ENCODE measurements at regions not wholly inside any gene's neighbourhood (a gene's known extent, or its start where the extent isn't known, plus 50 kb on each side); places are given as distances from the start of the nearest gene placed in this dataset.

- no peaks in the 10 kb centered on the region for H3K9me3 ChIP-seq
- ATAC-seq (replicated peaks in 1 of 4), result no peak
- no peak overlapping the region for H3K4me3 ChIP-seq (ENCODE audit: control insufficient read depth in 1 of 2, extremely low read depth in 1 of 2, low read length in 1 of 2)
- no peak overlapping the region for H3K27ac Mint-ChIP-seq
- CTCF ChIA-PET, result no interaction called here
- WGBS (ENCODE audit: insufficient coverage), result 94% methylated on average over 5 of the region's 6 CpGs
- no peak overlapping the region for H3K27ac ChIP-seq (ENCODE audit: low read length)
- H3K4me3 Mint-ChIP-seq, result no peak overlapping the region
- no peaks in the 10 kb centered on the region for H3K4me1 Mint-ChIP-seq
- H3K27me3 ChIP-seq (replicated peaks in 1 of 2; ENCODE audit: control insufficient read depth in 2 of 2, extremely low read depth in 1 of 2, insufficient read depth in 2 of 2, low read length in 1 of 2), result peaks cover 0 to 23% of the 10 kb centered on the region in 2 experiments
- DNase-seq, result no peak
- no peaks in the 10 kb centered on the region for H3K36me3 Mint-ChIP-seq
- H3K9me3 Mint-ChIP-seq, result no peaks in the 10 kb centered on the region
- POLR2A ChIA-PET, result no interaction called here
- H3K27me3 Mint-ChIP-seq, result peaks cover 18 to 25% of the 10 kb centered on the region in 2 donors
- H3K4me1 ChIP-seq (ENCODE audit: control insufficient read depth in 1 of 2, extremely low read depth in 1 of 2, insufficient read depth in 2 of 2, low read length in 2 of 2), result no peaks in the 10 kb centered on the region
- no peaks in the 10 kb centered on the region for H3K36me3 ChIP-seq (ENCODE audit: control insufficient read depth in 2 of 2, extremely low read depth in 1 of 2, insufficient read depth in 1 of 2, low read length in 1 of 2)
Observed at GRCh38 chr1:47637111-47637685, 199.4 kb downstream of the FOXD2 start.

- ChIA-PET CTCF (interaction anchor here in 1 of 2 donors (0.7 kb wide), 1 partner anchor 59 kb away, joined by 4 read pairs; no protein-coding TSS in a partner anchor), POLR2A (no interaction called here)
- no peak overlapping the region for H3K27ac ChIP-seq (ENCODE audit: low read length)
- Mint-ChIP-seq H3K4me1 (no peaks in the 10 kb centered on the region), H3K27ac (no peak overlapping the region), H3K27me3 (peaks cover 24 to 28% of the 10 kb centered on the region in 2 donors), H3K4me3 (no peak overlapping the region), H3K36me3 (no peaks in the 10 kb centered on the region), H3K9me3 (no peaks in the 10 kb centered on the region)
- no peaks in the 10 kb centered on the region for H3K36me3 ChIP-seq (ENCODE audit: control insufficient read depth in 2 of 2, extremely low read depth in 1 of 2, insufficient read depth in 1 of 2, low read length in 1 of 2)
- no peaks in the 10 kb centered on the region for H3K9me3 ChIP-seq
- 51% methylated on average over 9 of the region's 9 CpGs for WGBS (ENCODE audit: insufficient coverage)
- peaks cover 0 to 29% of the 10 kb centered on the region in 2 experiments for H3K27me3 ChIP-seq (replicated peaks in 1 of 2; ENCODE audit: control insufficient read depth in 2 of 2, extremely low read depth in 1 of 2, insufficient read depth in 2 of 2, low read length in 1 of 2)
- ATAC-seq (replicated peaks in 1 of 4) (no peak), DNase-seq (no peak)
- no peaks in the 10 kb centered on the region for H3K4me1 ChIP-seq (ENCODE audit: control insufficient read depth in 1 of 2, extremely low read depth in 1 of 2, insufficient read depth in 2 of 2, low read length in 2 of 2)
- no peak overlapping the region for H3K4me3 ChIP-seq (ENCODE audit: control insufficient read depth in 1 of 2, extremely low read depth in 1 of 2, low read length in 1 of 2)
Observed at GRCh38 chr1:47638240-47638639, 200.4 kb downstream of the FOXD2 start.

GRCh38 chr1:47638713-47639112 lies 200.9 kb downstream of the FOXD2 start:
- H3K27ac Mint-ChIP-seq, result no peak overlapping the region
- ChIA-PET CTCF (interaction anchor here in 1 of 2 donors (0.5 to 0.7 kb wide), 2 partner anchors 14 to 60 kb away, joined by 4 to 8 read pairs; no protein-coding TSS in a partner anchor), POLR2A (no interaction called here)
- 58% methylated on average over 5 of the region's 5 CpGs for WGBS (ENCODE audit: insufficient coverage)
- H3K36me3 Mint-ChIP-seq, result no peaks in the 10 kb centered on the region
- Histone ChIP-seq H3K9me3 (no peaks in the 10 kb centered on the region), H3K36me3 (ENCODE audit: control insufficient read depth in 2 of 2, extremely low read depth in 1 of 2, insufficient read depth in 1 of 2, low read length in 1 of 2) (no peaks in the 10 kb centered on the region), H3K27me3 (replicated peaks in 1 of 2; ENCODE audit: control insufficient read depth in 2 of 2, extremely low read depth in 1 of 2, insufficient read depth in 2 of 2, low read length in 1 of 2) (peaks cover 0 to 29% of the 10 kb centered on the region in 2 experiments), H3K4me3 (ENCODE audit: control insufficient read depth in 1 of 2, extremely low read depth in 1 of 2, low read length in 1 of 2) (no peak overlapping the region), H3K4me1 (ENCODE audit: control insufficient read depth in 1 of 2, extremely low read depth in 1 of 2, insufficient read depth in 2 of 2, low read length in 2 of 2) (no peaks in the 10 kb centered on the region), H3K27ac (ENCODE audit: low read length) (no peak overlapping the region)
- peaks cover 22 to 28% of the 10 kb centered on the region in 2 donors for H3K27me3 Mint-ChIP-seq
- no peaks in the 10 kb centered on the region for H3K9me3 Mint-ChIP-seq
- no peak for DNase-seq
- ATAC-seq (replicated peaks in 1 of 4), result no peak
- H3K4me1 Mint-ChIP-seq, result no peaks in the 10 kb centered on the region
- H3K4me3 Mint-ChIP-seq, result no peak overlapping the region

- Mint-ChIP-seq H3K27me3 (peaks cover 17 to 23% of the 10 kb centered on the region in 2 donors), H3K4me3 (no peak overlapping the region), H3K27ac (no peak overlapping the region), H3K36me3 (no peaks in the 10 kb centered on the region), H3K9me3 (no peaks in the 10 kb centered on the region), H3K4me1 (no peaks in the 10 kb centered on the region)
- no peaks in the 10 kb centered on the region for H3K9me3 ChIP-seq
- peaks cover 0 to 22% of the 10 kb centered on the region in 2 experiments for H3K27me3 ChIP-seq (replicated peaks in 1 of 2; ENCODE audit: control insufficient read depth in 2 of 2, extremely low read depth in 1 of 2, insufficient read depth in 2 of 2, low read length in 1 of 2)
- no peak overlapping the region for H3K4me3 ChIP-seq (ENCODE audit: control insufficient read depth in 1 of 2, extremely low read depth in 1 of 2, low read length in 1 of 2)
- H3K4me1 ChIP-seq (ENCODE audit: control insufficient read depth in 1 of 2, extremely low read depth in 1 of 2, insufficient read depth in 2 of 2, low read length in 2 of 2), result no peaks in the 10 kb centered on the region
- ChIA-PET CTCF (no interaction called here), POLR2A (no interaction called here)
- DNase-seq (no peak), ATAC-seq (replicated peaks in 1 of 4) (no peak)
- no peaks in the 10 kb centered on the region for H3K36me3 ChIP-seq (ENCODE audit: control insufficient read depth in 2 of 2, extremely low read depth in 1 of 2, insufficient read depth in 1 of 2, low read length in 1 of 2)
- no peak overlapping the region for H3K27ac ChIP-seq (ENCODE audit: low read length)
- 87% methylated on average over 12 of the region's 20 CpGs for WGBS (ENCODE audit: insufficient coverage)
Observed at GRCh38 chr1:47643306-47644211, 205.7 kb downstream of the FOXD2 start.

GRCh38 chr1:47644212-47644573 lies 206.3 kb downstream of the FOXD2 start:
- CTCF ChIA-PET, result no interaction called here
- H3K27ac ChIP-seq (ENCODE audit: low read length), result no peak overlapping the region
- Mint-ChIP-seq H3K4me1 (no peaks in the 10 kb centered on the region), H3K27ac (no peak overlapping the region), H3K4me3 (no peak overlapping the region), H3K27me3 (peaks cover 17 to 26% of the 10 kb centered on the region in 2 donors), H3K9me3 (no peaks in the 10 kb centered on the region), H3K36me3 (no peaks in the 10 kb centered on the region)
- no peaks in the 10 kb centered on the region for H3K9me3 ChIP-seq
- peaks cover 0 to 21% of the 10 kb centered on the region in 2 experiments for H3K27me3 ChIP-seq (replicated peaks in 1 of 2; ENCODE audit: control insufficient read depth in 2 of 2, extremely low read depth in 1 of 2, insufficient read depth in 2 of 2, low read length in 1 of 2)
- no peak overlapping the region for H3K4me3 ChIP-seq (ENCODE audit: control insufficient read depth in 1 of 2, extremely low read depth in 1 of 2, low read length in 1 of 2)
- ATAC-seq (replicated peaks in 1 of 4) (no peak), DNase-seq (no peak)
- H3K36me3 ChIP-seq (ENCODE audit: control insufficient read depth in 2 of 2, extremely low read depth in 1 of 2, insufficient read depth in 1 of 2, low read length in 1 of 2), result no peaks in the 10 kb centered on the region
- no peaks in the 10 kb centered on the region for H3K4me1 ChIP-seq (ENCODE audit: control insufficient read depth in 1 of 2, extremely low read depth in 1 of 2, insufficient read depth in 2 of 2, low read length in 2 of 2)
- POLR2A ChIA-PET, result no interaction called here
- 90% methylated on average over 4 of the region's 5 CpGs for WGBS (ENCODE audit: insufficient coverage)

GRCh38 chr1:47645151-47645550 lies 207.3 kb downstream of the FOXD2 start:
- ChIA-PET CTCF (no interaction called here), POLR2A (no interaction called here)
- H3K4me3 ChIP-seq (ENCODE audit: control insufficient read depth in 1 of 2, extremely low read depth in 1 of 2, low read length in 1 of 2), result no peak overlapping the region
- peaks cover 15 to 20% of the 10 kb centered on the region in 2 donors for H3K27me3 Mint-ChIP-seq
- ATAC-seq (replicated peaks in 1 of 4) (no peak), DNase-seq (no peak)
- H3K27ac Mint-ChIP-seq, result no peak overlapping the region
- H3K36me3 Mint-ChIP-seq, result no peaks in the 10 kb centered on the region
- H3K4me3 Mint-ChIP-seq, result no peak overlapping the region
- H3K9me3 Mint-ChIP-seq, result no peaks in the 10 kb centered on the region
- H3K4me1 Mint-ChIP-seq, result no peaks in the 10 kb centered on the region
- 75% methylated on average over 1 of the region's 8 CpGs for WGBS (ENCODE audit: insufficient coverage)
- no peak overlapping the region for H3K27ac ChIP-seq (ENCODE audit: low read length)
- no peaks in the 10 kb centered on the region for H3K9me3 ChIP-seq
- H3K4me1 ChIP-seq (ENCODE audit: control insufficient read depth in 1 of 2, extremely low read depth in 1 of 2, insufficient read depth in 2 of 2, low read length in 2 of 2), result no peaks in the 10 kb centered on the region
- H3K27me3 ChIP-seq (replicated peaks in 1 of 2; ENCODE audit: control insufficient read depth in 2 of 2, extremely low read depth in 1 of 2, insufficient read depth in 2 of 2, low read length in 1 of 2), result peaks cover 0 to 22% of the 10 kb centered on the region in 2 experiments
- no peaks in the 10 kb centered on the region for H3K36me3 ChIP-seq (ENCODE audit: control insufficient read depth in 2 of 2, extremely low read depth in 1 of 2, insufficient read depth in 1 of 2, low read length in 1 of 2)
